Upper lobe of right lung (tissue), 1 donor: ENCODE measurements at regions not wholly inside any gene's neighbourhood (a gene's known extent, or its start where the extent isn't known, plus 50 kb on each side); places are given as distances from the start of the nearest gene placed in this dataset.

Experiments used
- ATAC-seq: fragments of 200-7000 bp; cut with Tn5 transposase; one replicate; pipeline ENCODE4 v1.9.1; 2020; ENCODE audit warnings: mild to moderate bottlenecking, moderate library complexity
- DNase-seq: peaks from one replicate; pipeline ENCODE4 v3.0.0-alpha.2; 2020
- H3K27ac ChIP-seq: fragments of 200-600 bp; one replicate; pipeline ENCODE4 v1.8.0; 2022
- H3K27me3 ChIP-seq: fragments of 200-600 bp; one replicate; pipeline ENCODE4 v1.8.0; 2022; ENCODE audit warnings: mild to moderate bottlenecking
- H3K36me3 ChIP-seq: fragments of 200-600 bp; one replicate; pipeline ENCODE4 v1.8.0; 2022
- H3K4me1 ChIP-seq: fragments of 200-600 bp; one replicate; pipeline ENCODE4 v1.8.0; 2022
- H3K4me3 ChIP-seq: fragments of 200-600 bp; one replicate; pipeline ENCODE4 v1.8.0; 2022; ENCODE audit warnings: mild to moderate bottlenecking
- H3K9me3 ChIP-seq: fragments of 200-600 bp; one replicate; pipeline ENCODE4 v1.8.0; 2022
- intact Hi-C: fragments of 100-400 bp; cut with DNase I; formaldehyde crosslinking; loops from one replicate; pipeline ENCODE4 v1.11.0; 2022
- TF ChIP-seq, protein P1 (sequence below): fragments of 200-600 bp; IDR thresholded peaks from one replicate; pipeline ENCODE4 v1.8.0; 2022; ENCODE audit warnings: antibody characterized with exemption
- donor health status: DM: no; HTN: yes; CAD: no; lungs with severe emphysema.

DNA sequence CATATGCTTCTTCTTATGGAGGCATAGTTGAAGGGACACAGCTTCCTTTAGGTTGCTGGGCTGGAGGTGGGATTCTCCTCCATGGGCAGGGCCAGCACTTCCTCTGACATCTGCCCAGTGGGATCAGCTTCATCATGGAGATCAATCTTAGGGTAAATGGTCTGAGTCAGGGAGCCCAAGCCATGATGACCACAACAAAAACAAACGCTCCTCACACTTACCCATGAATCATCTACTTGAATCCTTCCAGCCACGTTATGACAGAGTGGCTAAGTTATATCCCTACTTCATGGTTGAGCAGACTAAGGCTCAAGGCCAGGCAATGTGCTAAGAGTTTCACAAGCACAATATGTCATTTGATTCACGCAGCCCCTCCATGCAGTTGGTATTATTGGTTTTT, 87.2 kb upstream of the NMNAT3 start:
- Histone ChIP-seq H3K9me3 (no peaks in the 10 kb centered on the region), H3K36me3 (no peaks in the 10 kb centered on the region), H3K4me1 (no peaks in the 10 kb centered on the region), H3K27ac (no peak overlapping the region), H3K27me3 (no peaks in the 10 kb centered on the region), H3K4me3 (no peak overlapping the region)
- DNase-seq (no peak), ATAC-seq (no peak)
- TF ChIP-seq, protein P1, sequence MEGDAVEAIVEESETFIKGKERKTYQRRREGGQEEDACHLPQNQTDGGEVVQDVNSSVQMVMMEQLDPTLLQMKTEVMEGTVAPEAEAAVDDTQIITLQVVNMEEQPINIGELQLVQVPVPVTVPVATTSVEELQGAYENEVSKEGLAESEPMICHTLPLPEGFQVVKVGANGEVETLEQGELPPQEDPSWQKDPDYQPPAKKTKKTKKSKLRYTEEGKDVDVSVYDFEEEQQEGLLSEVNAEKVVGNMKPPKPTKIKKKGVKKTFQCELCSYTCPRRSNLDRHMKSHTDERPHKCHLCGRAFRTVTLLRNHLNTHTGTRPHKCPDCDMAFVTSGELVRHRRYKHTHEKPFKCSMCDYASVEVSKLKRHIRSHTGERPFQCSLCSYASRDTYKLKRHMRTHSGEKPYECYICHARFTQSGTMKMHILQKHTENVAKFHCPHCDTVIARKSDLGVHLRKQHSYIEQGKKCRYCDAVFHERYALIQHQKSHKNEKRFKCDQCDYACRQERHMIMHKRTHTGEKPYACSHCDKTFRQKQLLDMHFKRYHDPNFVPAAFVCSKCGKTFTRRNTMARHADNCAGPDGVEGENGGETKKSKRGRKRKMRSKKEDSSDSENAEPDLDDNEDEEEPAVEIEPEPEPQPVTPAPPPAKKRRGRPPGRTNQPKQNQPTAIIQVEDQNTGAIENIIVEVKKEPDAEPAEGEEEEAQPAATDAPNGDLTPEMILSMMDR, result no peak
- intact Hi-C loops, result no loop called here

GRCh38 chr3:139764069-139764905, 86.5 kb upstream of the NMNAT3 start:
- DNase-seq, result no peak

GRCh38 chr3:139762302-139762701, 84.5 kb upstream of the NMNAT3 start:
- Histone ChIP-seq H3K36me3 (no peaks in the 10 kb centered on the region), H3K4me3 (no peak overlapping the region), H3K27ac (no peak overlapping the region), H3K4me1 (no peaks in the 10 kb centered on the region), H3K27me3 (no peaks in the 10 kb centered on the region), H3K9me3 (no peaks in the 10 kb centered on the region)
- intact Hi-C loops, result no loop called here
- TF ChIP-seq, protein P1, result no peak
- ATAC-seq (no peak), DNase-seq (no peak)

More at GRCh38 chr3:139764069-139764905, 86.5 kb upstream of the NMNAT3 start:
- H3K27ac ChIP-seq, result no peak overlapping the region
- intact Hi-C loops, result no loop called here
- ATAC-seq, result no peak
- no peak overlapping the region for H3K4me3 ChIP-seq
- H3K4me1 ChIP-seq, result no peaks in the 10 kb centered on the region
- H3K27me3 ChIP-seq, result no peaks in the 10 kb centered on the region
- H3K9me3 ChIP-seq, result no peaks in the 10 kb centered on the region
- TF ChIP-seq, protein P1, result no peak
- no peaks in the 10 kb centered on the region for H3K36me3 ChIP-seq

DNA sequence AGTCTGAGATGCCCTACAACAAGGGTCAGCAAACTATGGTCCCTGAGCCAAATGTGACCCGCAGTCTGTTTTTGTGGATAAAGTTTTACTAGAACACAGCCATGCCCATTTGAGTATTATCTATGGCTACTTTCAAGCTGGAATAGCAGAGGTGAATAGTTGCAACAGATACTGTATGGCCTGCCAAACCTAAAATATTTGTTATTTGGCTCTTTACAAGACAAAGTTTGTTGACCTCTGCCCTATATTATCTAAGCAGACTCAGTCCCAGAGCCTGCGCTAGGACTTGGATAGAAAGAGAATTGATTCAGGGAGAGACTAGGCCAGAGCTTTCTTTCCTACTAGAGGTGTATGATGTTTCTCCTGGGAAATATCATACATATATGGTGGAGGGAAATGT, 81.7 kb upstream of the NMNAT3 start:
- TF ChIP-seq, protein P1, result no peak
- intact Hi-C loops, result no loop called here
- Histone ChIP-seq H3K27ac (no peak overlapping the region), H3K4me3 (no peak overlapping the region), H3K4me1 (no peaks in the 10 kb centered on the region), H3K36me3 (no peaks in the 10 kb centered on the region), H3K9me3 (no peaks in the 10 kb centered on the region), H3K27me3 (no peaks in the 10 kb centered on the region)
- DNase-seq (no peak), ATAC-seq (no peak)

GRCh38 chr3:139758654-139759291, 81.0 kb upstream of the NMNAT3 start:
- H3K36me3 ChIP-seq, result no peaks in the 10 kb centered on the region
- intact Hi-C loops, result no loop called here
- no peaks in the 10 kb centered on the region for H3K27me3 ChIP-seq
- H3K4me3 ChIP-seq, result no peak overlapping the region
- no peak for DNase-seq
- ATAC-seq, result peak; percentile 25
- H3K4me1 ChIP-seq, result no peaks in the 10 kb centered on the region
- TF ChIP-seq, protein P1, result no peak
- no peak overlapping the region for H3K27ac ChIP-seq
- H3K9me3 ChIP-seq, result no peaks in the 10 kb centered on the region
